Trophoblast cell (in vitro differentiated cells and primary cell): ENCODE measurements at regions not wholly inside any gene's neighbourhood (a gene's known extent, or its start where the extent isn't known, plus 50 kb on each side); places are given as distances from the start of the nearest gene placed in this dataset.
"Not testable (repeated sequence)": the region's sequence is repeated elsewhere in the genome, so short reads cannot be mapped to it uniquely, and the experiment has no call there.

Experiments
- DNase-seq, 2 donors: peaks; one replicate each; pipeline ENCODE4 v3.0.0-alpha.2; 2016
- H2AFZ ChIP-seq: 2 replicates; pipeline ENCODE4 v1.6.1; 2013; ENCODE audit warnings: low read length, moderate library complexity, mild to moderate bottlenecking; ENCODE audit not compliant: insufficient read depth, poor library complexity
- H2AK5ac ChIP-seq: 2 replicates; pipeline ENCODE4 v1.6.1; 2013; ENCODE audit warnings: mild to moderate bottlenecking, low read length
- H2BK120ac ChIP-seq: 2 replicates; pipeline ENCODE4 v1.6.1; 2013; ENCODE audit warnings: low read length, mild to moderate bottlenecking, moderate library complexity; ENCODE audit not compliant: insufficient read depth, poor library complexity
- H2BK12ac ChIP-seq: 2 replicates; pipeline ENCODE4 v1.6.1; 2013; ENCODE audit warnings: mild to moderate bottlenecking, low read length, moderate library complexity
- H2BK5ac ChIP-seq: 2 replicates; pipeline ENCODE4 v1.6.1; 2013; ENCODE audit warnings: low read length, low read depth, moderate library complexity, mild to moderate bottlenecking; ENCODE audit not compliant: poor library complexity
- H3K14ac ChIP-seq: 2 replicates; pipeline ENCODE4 v1.6.1; 2013; ENCODE audit warnings: mild to moderate bottlenecking, low read length
- H3K18ac ChIP-seq: 2 replicates; pipeline ENCODE4 v1.6.1; 2013; ENCODE audit warnings: mild to moderate bottlenecking, low read length
- H3K23ac ChIP-seq: 2 replicates; pipeline ENCODE4 v1.6.1; 2013; ENCODE audit warnings: low read length
- H3K27ac ChIP-seq: 2 replicates; pipeline ENCODE4 v1.5.1; 2013; ENCODE audit warnings: low read depth, mild to moderate bottlenecking, inconsistent platforms, low read length, moderate library complexity
- H3K27me3 ChIP-seq: 2 replicates; pipeline ENCODE4 v1.6.1; 2013; ENCODE audit warnings: inconsistent platforms, mild to moderate bottlenecking, low read length, moderate library complexity; ENCODE audit not compliant: insufficient read depth
- H3K36me3 ChIP-seq, 2 experiments: 1 replicate in 1 of 2; 2 replicates in 1 of 2; pipeline ENCODE4 v1.6.1; 2013; ENCODE audit warnings: low read length in 2 of 2, mild to moderate bottlenecking in 2 of 2, moderate library complexity in 1 of 2; ENCODE audit not compliant: insufficient read depth in 2 of 2, control insufficient read depth in 1 of 2
- H3K4ac ChIP-seq: 2 replicates; pipeline ENCODE4 v1.6.1; 2013; ENCODE audit warnings: low read depth, mild to moderate bottlenecking, low read length, moderate library complexity
- H3K4me1 ChIP-seq, 2 experiments: 1 replicate in 1 of 2; 2 replicates in 1 of 2; pipeline ENCODE4 v1.6.1; 2013; ENCODE audit warnings: low read length in 2 of 2, mild to moderate bottlenecking in 2 of 2, moderate library complexity in 1 of 2; ENCODE audit not compliant: insufficient read depth in 2 of 2, control insufficient read depth in 1 of 2
- H3K4me2 ChIP-seq: 2 replicates; pipeline ENCODE4 v1.6.1; 2013; ENCODE audit warnings: inconsistent platforms, mild to moderate bottlenecking, low read length, moderate library complexity
- H3K4me3 ChIP-seq: 2 replicates; pipeline ENCODE4 v1.5.1; 2013; ENCODE audit warnings: mild to moderate bottlenecking, low read depth, low read length, inconsistent platforms
- H3K79me1 ChIP-seq: one replicate; pipeline ENCODE4 v1.6.1; 2013; ENCODE audit warnings: low read length
- H3K79me2 ChIP-seq: 2 replicates; pipeline ENCODE4 v1.6.1; 2013; ENCODE audit warnings: low read length, mild to moderate bottlenecking; ENCODE audit not compliant: control insufficient read depth, insufficient read depth, poor library complexity
- H3K9ac ChIP-seq: 2 replicates; pipeline ENCODE4 v1.6.1; 2013; ENCODE audit warnings: mild to moderate bottlenecking, low read length
- H3K9me3 ChIP-seq: 2 replicates; pipeline ENCODE4 v1.6.1; 2013; ENCODE audit warnings: low read depth, mild to moderate bottlenecking, control low read depth, inconsistent platforms, low read length; ENCODE audit not compliant: insufficient read depth
- H4K12ac ChIP-seq: 2 replicates; pipeline ENCODE4 v1.6.1; 2013; ENCODE audit warnings: low read depth, mild to moderate bottlenecking, low read length, moderate library complexity
- H4K8ac ChIP-seq: 2 replicates; pipeline ENCODE4 v1.6.1; 2013; ENCODE audit warnings: low read depth, mild to moderate bottlenecking, low read length, moderate library complexity
- H4K91ac ChIP-seq: one replicate; pipeline ENCODE4 v1.6.1; 2013; ENCODE audit warnings: low read depth, mild to moderate bottlenecking, low read length, moderate library complexity
- WGBS: extraction: QIAGEN DNeasy Blood & Tissue Kit; methylation state at CpG from one replicate; pipeline ENCODE4 v1.1.7; 2013; ENCODE audit warnings: missing lambda C conversion rate; ENCODE audit not compliant: insufficient read length, insufficient coverage; ENCODE audit errors: extremely low coverage; 5-methylcytosine and 5-hydroxymethylcytosine counted together

- H3K4me3 ChIP-seq, result no peak overlapping the region
- no peak overlapping the region for H3K23ac ChIP-seq
- no peak overlapping the region for H2BK12ac ChIP-seq
- no peaks in the 10 kb centered on the region for H3K9me3 ChIP-seq
- no peak overlapping the region for H3K27ac ChIP-seq
- H3K4me1 ChIP-seq, result no peaks in the 10 kb centered on the region
- H4K91ac ChIP-seq, result no peak overlapping the region
- H3K79me2 ChIP-seq, result no peaks in the 10 kb centered on the region
- no peak overlapping the region for H2AFZ ChIP-seq
- no peak overlapping the region for H2BK5ac ChIP-seq
- WGBS, result no CpG with 5 or more reads among the region's 6 CpGs
- H3K79me1 ChIP-seq, result no peaks in the 10 kb centered on the region
- no peak for DNase-seq
- no peak overlapping the region for H4K8ac ChIP-seq
- H2BK120ac ChIP-seq, result no peak overlapping the region
- H3K14ac ChIP-seq, result no peak overlapping the region
- H4K12ac ChIP-seq, result no peak overlapping the region
- no peaks in the 10 kb centered on the region for H3K27me3 ChIP-seq
- no peak overlapping the region for H3K18ac ChIP-seq
- no peak overlapping the region for H2AK5ac ChIP-seq
- H3K4me2 ChIP-seq, result no peak overlapping the region
- H3K4ac ChIP-seq, result no peak overlapping the region
- H3K36me3 ChIP-seq, result no peaks in the 10 kb centered on the region
- no peak overlapping the region for H3K9ac ChIP-seq
Observed at GRCh38 chr7:32648408-32649156, 153.3 kb downstream of the AVL9 start.

GRCh38 chr7:32645255-32645654 lies 150.0 kb downstream of the AVL9 start:
- not testable (repeated sequence) for H3K4me3 ChIP-seq, H2BK12ac ChIP-seq, H2AFZ ChIP-seq, H3K27me3 ChIP-seq, H2BK5ac ChIP-seq, DNase-seq, H4K8ac ChIP-seq, H2BK120ac ChIP-seq, H3K27ac ChIP-seq, H3K4me2 ChIP-seq, H2AK5ac ChIP-seq, H3K9ac ChIP-seq, H3K9me3 ChIP-seq, H3K4me1 ChIP-seq, H3K79me2 ChIP-seq, H3K14ac ChIP-seq, H3K79me1 ChIP-seq, H3K4ac ChIP-seq, H4K91ac ChIP-seq, H4K12ac ChIP-seq, H3K18ac ChIP-seq, H3K23ac ChIP-seq, H3K36me3 ChIP-seq
- no CpG with 5 or more reads among the region's 2 CpGs for WGBS

GRCh38 chr7:32643194-32643593 lies 147.9 kb downstream of the AVL9 start:
- Histone ChIP-seq H3K4ac (no peak overlapping the region), H3K4me1 (no peaks in the 10 kb centered on the region), H2BK120ac (no peak overlapping the region), H3K14ac (no peak overlapping the region), H3K27ac (no peak overlapping the region), H4K8ac (no peak overlapping the region), H2BK12ac (no peak overlapping the region), H4K91ac (no peak overlapping the region), H2AK5ac (no peak overlapping the region), H3K4me2 (no peak overlapping the region), H3K18ac (no peak overlapping the region), H2BK5ac (no peak overlapping the region), H2AFZ (no peak overlapping the region), H3K9ac (no peak overlapping the region), H3K79me2 (no peaks in the 10 kb centered on the region), H3K27me3 (no peaks in the 10 kb centered on the region), H3K4me3 (no peak overlapping the region), H3K9me3 (no peaks in the 10 kb centered on the region), H4K12ac (no peak overlapping the region), H3K79me1 (no peaks in the 10 kb centered on the region), H3K23ac (no peak overlapping the region), H3K36me3 (no peaks in the 10 kb centered on the region)
- DNase-seq, result no peak
- WGBS, result no CpG with 5 or more reads among the region's 5 CpGs

DNA sequence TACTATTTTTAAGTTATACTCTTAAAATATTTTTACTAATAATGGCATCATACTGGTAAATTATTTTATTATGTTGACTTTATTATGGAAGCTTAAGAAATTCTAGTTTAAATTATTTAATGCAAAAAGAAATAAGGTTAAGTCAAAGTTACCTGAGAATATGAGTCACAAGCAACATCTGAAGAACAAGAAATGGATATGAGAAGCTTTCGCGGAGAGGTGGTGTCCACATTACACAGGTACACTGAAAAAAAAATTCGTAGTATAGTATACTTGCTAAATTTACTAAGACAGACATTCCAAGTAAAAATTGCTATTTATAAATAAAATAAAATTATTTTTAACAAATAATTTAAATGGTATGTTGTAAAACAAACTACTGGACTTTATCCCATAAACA lies 143.8 kb downstream of the AVL9 start:
- H3K9me3 ChIP-seq, result no peaks in the 10 kb centered on the region
- H3K79me1 ChIP-seq, result no peaks in the 10 kb centered on the region
- no peak overlapping the region for H3K4me3 ChIP-seq
- H2AK5ac ChIP-seq, result no peak overlapping the region
- H3K79me2 ChIP-seq, result no peaks in the 10 kb centered on the region
- H2BK12ac ChIP-seq, result no peak overlapping the region
- H3K4me1 ChIP-seq, result no peaks in the 10 kb centered on the region
- no peak overlapping the region for H2BK120ac ChIP-seq
- no peak overlapping the region for H3K18ac ChIP-seq
- no CpG with 5 or more reads among the region's 3 CpGs for WGBS
- no peak overlapping the region for H4K8ac ChIP-seq
- no peak overlapping the region for H4K12ac ChIP-seq
- no peak overlapping the region for H3K27ac ChIP-seq
- H3K23ac ChIP-seq, result no peak overlapping the region
- H2AFZ ChIP-seq, result no peak overlapping the region
- H3K36me3 ChIP-seq, result no peaks in the 10 kb centered on the region
- no peak overlapping the region for H2BK5ac ChIP-seq
- no peaks in the 10 kb centered on the region for H3K27me3 ChIP-seq
- H3K14ac ChIP-seq, result no peak overlapping the region
- H3K4me2 ChIP-seq, result no peak overlapping the region
- no peak overlapping the region for H3K9ac ChIP-seq
- no peak for DNase-seq
- H4K91ac ChIP-seq, result no peak overlapping the region
- H3K4ac ChIP-seq, result no peak overlapping the region
